CD14-positive monocyte (primary cell): ENCODE measurements at regions not wholly inside any gene's neighbourhood (a gene's known extent, or its start where the extent isn't known, plus 50 kb on each side); places are given as distances from the start of the nearest gene placed in this dataset.

ENCODE experiments used
- DNase-seq, 3 donors: peaks; one replicate each; pipeline ENCODE4 v3.0.0-alpha.2; 2011 to 2022
- H2AFZ ChIP-seq: 2 replicates; pipeline ENCODE4 v1.6.0; 2012; ENCODE audit warnings: mild to moderate bottlenecking, low read depth, low read length, inconsistent platforms; ENCODE audit not compliant: insufficient read depth, poor library complexity, severe bottlenecking
- H3K27ac ChIP-seq, 2 donors: 1 replicate in 1 of 2; 2 replicates in 1 of 2; pipeline ENCODE4 v1.5.1; 2012 to 2013; ENCODE audit warnings: low read length in 2 of 2, control low read depth in 1 of 2, inconsistent platforms in 1 of 2, low read depth in 1 of 2, mild to moderate bottlenecking in 1 of 2
- H3K27me3 ChIP-seq, 2 donors: one replicate each; pipeline versions ENCODE4 v1.6.0 to v1.6.1; 2011 to 2013; ENCODE audit warnings: low read length in 2 of 2; ENCODE audit not compliant: control insufficient read depth in 2 of 2, insufficient read depth in 2 of 2
- H3K36me3 ChIP-seq, 2 donors: replicated peaks in 1 of 2; 1 replicate in 1 of 2; 2 replicates in 1 of 2; pipeline versions ENCODE4 v1.5.1 to v1.6.1; 2012 to 2013; ENCODE audit warnings: low read length in 2 of 2, control low read depth in 1 of 2, inconsistent platforms in 1 of 2, mild to moderate bottlenecking in 1 of 2; ENCODE audit not compliant: insufficient read depth in 2 of 2, control insufficient read depth in 1 of 2
- H3K4me1 ChIP-seq, 2 donors: 1 replicate in 1 of 2; 2 replicates in 1 of 2; pipeline versions ENCODE4 v1.5.1 to v1.6.1; 2012 to 2013; ENCODE audit warnings: low read length in 2 of 2, control low read depth in 1 of 2, inconsistent platforms in 1 of 2, mild to moderate bottlenecking in 1 of 2, moderate library complexity in 1 of 2; ENCODE audit not compliant: insufficient read depth in 2 of 2, control insufficient read depth in 1 of 2
- H3K4me2 ChIP-seq: replicated peaks from 2 replicates; pipeline ENCODE3; 2012; ENCODE audit warnings: low read length, moderate library complexity, mild to moderate bottlenecking; ENCODE audit not compliant: poor library complexity, severe bottlenecking; ENCODE audit errors: extremely low read depth
- H3K4me3 ChIP-seq, 3 experiments: fragments of 200-600 bp in 1 of 3; sonication (generic) in 1 of 3; replicated peaks in 1 of 3; 1 replicate in 2 of 3; 2 replicates in 1 of 3; pipeline ENCODE4 v1.5.1; 2011 to 2013; ENCODE audit warnings: low read length in 3 of 3, mild to moderate bottlenecking in 3 of 3, control low read depth in 2 of 3, low read depth in 2 of 3, inconsistent platforms in 1 of 3, moderate library complexity in 1 of 3
- H3K79me2 ChIP-seq: 2 replicates; pipeline ENCODE4 v1.6.0; 2012; ENCODE audit warnings: mild to moderate bottlenecking, control low read depth, inconsistent platforms, low read length, moderate library complexity; ENCODE audit not compliant: insufficient read depth
- H3K9ac ChIP-seq: 2 replicates; pipeline ENCODE4 v1.6.0; 2017; ENCODE audit warnings: low read length, mild to moderate bottlenecking; ENCODE audit not compliant: insufficient read depth, poor library complexity, severe bottlenecking
- H3K9me3 ChIP-seq, 2 donors: replicated peaks in 1 of 2; 1 replicate in 1 of 2; 2 replicates in 1 of 2; pipeline versions ENCODE4 v1.5.1 to v1.6.1; 2012 to 2013; ENCODE audit warnings: low read length in 2 of 2, control low read depth in 1 of 2; ENCODE audit not compliant: control insufficient read depth in 1 of 2, insufficient read depth in 1 of 2
- H4K20me1 ChIP-seq: 2 replicates; pipeline ENCODE4 v1.6.0; 2012; ENCODE audit warnings: mild to moderate bottlenecking, low read length, control low read depth, moderate library complexity; ENCODE audit not compliant: insufficient read depth
- H3K27ac Mint-ChIP-seq, 7 donors: one replicate each; pipeline ENCODE4 v1.8.0; 2020; ENCODE audit warnings: mild to moderate bottlenecking in 7 of 7, mixed read lengths in 7 of 7, moderate library complexity in 6 of 7, inconsistent platforms in 2 of 7
- H3K27me3 Mint-ChIP-seq, 3 donors: one replicate each; pipeline ENCODE4 v1.8.0; 2021 to 2022; ENCODE audit warnings: low read depth in 3 of 3, mild to moderate bottlenecking in 3 of 3, mixed read lengths in 3 of 3, moderate library complexity in 3 of 3, inconsistent platforms in 1 of 3
- H3K36me3 Mint-ChIP-seq, 2 donors: one replicate each; pipeline ENCODE4 v1.8.0; 2020; ENCODE audit warnings: mixed read lengths in 2 of 2, inconsistent platforms in 1 of 2, mild to moderate bottlenecking in 1 of 2
- H3K4me1 Mint-ChIP-seq: one replicate; pipeline ENCODE4 v1.8.0; 2020; ENCODE audit warnings: mild to moderate bottlenecking, mixed read lengths
- H3K4me3 Mint-ChIP-seq, 2 donors: one replicate each; pipeline ENCODE4 v1.8.0; 2020; ENCODE audit warnings: mild to moderate bottlenecking in 2 of 2, mixed read lengths in 2 of 2, moderate library complexity in 1 of 2
- H3K9me3 Mint-ChIP-seq, 7 donors: one replicate each; pipeline ENCODE4 v1.8.0; 2020 to 2022; ENCODE audit warnings: mixed read lengths in 7 of 7, mild to moderate bottlenecking in 6 of 7, moderate library complexity in 6 of 7, inconsistent platforms in 2 of 7
- WGBS: methylation state at CpG from one replicate; pipeline ENCODE4 v1.1.5; 2013; ENCODE audit warnings: missing lambda C conversion rate; ENCODE audit not compliant: insufficient coverage; 5-methylcytosine and 5-hydroxymethylcytosine counted together
- intact Hi-C, 2 donors: fragments of 100-400 bp; cut with micrococcal nuclease; formaldehyde crosslinking; loops; one replicate each; pipeline versions ENCODE4 v1.15.0 to v1.15.1; 2023
- TF ChIP-seq, protein P1 (sequence below): fragments of 200-600 bp; IDR thresholded peaks from one replicate; pipeline ENCODE4 v1.8.0; 2022; ENCODE audit warnings: antibody characterized with exemption, mild to moderate bottlenecking

DNA sequence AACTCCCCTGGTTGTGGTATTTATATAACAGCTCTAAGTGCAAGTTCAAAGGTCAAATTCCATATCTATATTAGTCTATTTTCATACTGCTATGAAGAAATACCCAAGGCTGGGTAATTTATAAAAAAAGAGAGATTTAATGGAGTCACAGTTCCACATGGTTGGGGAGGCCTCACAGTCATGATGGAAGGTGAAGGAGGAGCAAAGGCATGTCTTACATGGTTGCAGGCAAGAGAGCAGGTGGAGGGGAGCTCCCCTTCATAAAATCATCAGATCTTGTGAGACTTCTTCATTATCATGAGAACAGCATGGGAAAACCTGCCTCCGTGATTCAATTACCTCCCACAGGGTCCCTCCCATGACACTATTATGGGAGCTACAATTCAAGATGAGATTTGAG is 179.6 kb upstream of the FBXO11 start:
- H3K9me3 Mint-ChIP-seq, result peaks cover 0 to 13% (median 4%) of the 10 kb centered on the region in 7 donors
- no peaks in the 10 kb centered on the region for H3K36me3 Mint-ChIP-seq
- Histone ChIP-seq H3K79me2 (no peaks in the 10 kb centered on the region), H3K36me3 (no peaks in the 10 kb centered on the region), H3K4me2 (no peak overlapping the region), H3K27ac (no peak overlapping the region), H3K4me3 (no peak overlapping the region), H3K9ac (no peak overlapping the region), H3K9me3 (no peaks in the 10 kb centered on the region), H3K27me3 (no peaks in the 10 kb centered on the region), H2AFZ (no peak overlapping the region), H4K20me1 (no peaks in the 10 kb centered on the region), H3K4me1 (peaks cover under 1 to 3% of the 10 kb centered on the region in 2 donors)
- DNase-seq, result no peak
- WGBS, result no CpG with 5 or more reads among the region's 1 CpG
- H3K27me3 Mint-ChIP-seq, result peaks cover 0 to 5% (median 2%) of the 10 kb centered on the region in 3 donors
- TF ChIP-seq, protein P1, sequence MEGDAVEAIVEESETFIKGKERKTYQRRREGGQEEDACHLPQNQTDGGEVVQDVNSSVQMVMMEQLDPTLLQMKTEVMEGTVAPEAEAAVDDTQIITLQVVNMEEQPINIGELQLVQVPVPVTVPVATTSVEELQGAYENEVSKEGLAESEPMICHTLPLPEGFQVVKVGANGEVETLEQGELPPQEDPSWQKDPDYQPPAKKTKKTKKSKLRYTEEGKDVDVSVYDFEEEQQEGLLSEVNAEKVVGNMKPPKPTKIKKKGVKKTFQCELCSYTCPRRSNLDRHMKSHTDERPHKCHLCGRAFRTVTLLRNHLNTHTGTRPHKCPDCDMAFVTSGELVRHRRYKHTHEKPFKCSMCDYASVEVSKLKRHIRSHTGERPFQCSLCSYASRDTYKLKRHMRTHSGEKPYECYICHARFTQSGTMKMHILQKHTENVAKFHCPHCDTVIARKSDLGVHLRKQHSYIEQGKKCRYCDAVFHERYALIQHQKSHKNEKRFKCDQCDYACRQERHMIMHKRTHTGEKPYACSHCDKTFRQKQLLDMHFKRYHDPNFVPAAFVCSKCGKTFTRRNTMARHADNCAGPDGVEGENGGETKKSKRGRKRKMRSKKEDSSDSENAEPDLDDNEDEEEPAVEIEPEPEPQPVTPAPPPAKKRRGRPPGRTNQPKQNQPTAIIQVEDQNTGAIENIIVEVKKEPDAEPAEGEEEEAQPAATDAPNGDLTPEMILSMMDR, result no peak
- no peak overlapping the region for H3K27ac Mint-ChIP-seq
- intact Hi-C loops, result no loop called here
- H3K4me3 Mint-ChIP-seq, result no peak overlapping the region
- H3K4me1 Mint-ChIP-seq, result peaks cover 3% of the 10 kb centered on the region

DNA sequence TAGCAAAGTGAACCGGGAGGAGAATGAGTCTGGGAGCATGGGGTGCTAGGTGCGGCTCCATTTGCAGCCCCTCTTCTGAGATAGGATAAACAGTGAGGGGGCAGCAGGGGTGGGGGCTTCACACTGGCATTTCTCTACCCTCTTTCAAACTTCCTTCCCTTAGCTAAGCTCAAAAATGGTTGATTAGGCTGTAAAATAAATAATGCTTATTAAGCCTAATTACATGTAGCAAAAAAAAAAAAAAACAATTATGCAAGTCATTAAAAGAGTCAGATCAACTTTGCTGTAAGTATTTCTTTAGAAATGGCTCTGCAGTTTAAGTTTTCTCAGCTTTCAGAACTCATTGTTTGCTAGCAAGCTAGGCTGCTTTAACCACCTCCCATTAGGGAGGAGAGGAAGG is 182.7 kb upstream of the FBXO11 start:
- Mint-ChIP-seq H3K9me3 (peaks cover 0 to 20% (median 7%) of the 10 kb centered on the region in 7 donors), H3K36me3 (no peaks in the 10 kb centered on the region), H3K4me3 (no peak overlapping the region), H3K27ac (no peak overlapping the region), H3K4me1 (peaks cover 2% of the 10 kb centered on the region), H3K27me3 (peaks cover 0 to 3% (median 2%) of the 10 kb centered on the region in 3 donors)
- intact Hi-C loops, result no loop called here
- Histone ChIP-seq H3K27ac (no peak overlapping the region), H3K4me1 (no peaks in the 10 kb centered on the region), H3K4me2 (no peak overlapping the region), H3K9ac (no peak overlapping the region), H3K79me2 (no peaks in the 10 kb centered on the region), H3K36me3 (no peaks in the 10 kb centered on the region), H3K4me3 (no peak overlapping the region), H4K20me1 (no peaks in the 10 kb centered on the region), H3K27me3 (no peaks in the 10 kb centered on the region), H2AFZ (no peak overlapping the region), H3K9me3 (no peaks in the 10 kb centered on the region)
- no peak for DNase-seq
- TF ChIP-seq, protein P1, result no peak
- WGBS, result no CpG with 5 or more reads among the region's 2 CpGs
